OCI-LY1 (cell line): ENCODE measurements at regions not wholly inside any gene's neighbourhood (a gene's known extent, or its start where the extent isn't known, plus 50 kb on each side); places are given as distances from the start of the nearest gene placed in this dataset.

Experiments used
- CTCF ChIP-seq: fragments of 200-600 bp; sonication (generic), shearing (Covaris generic); IDR thresholded peaks from 2 replicates; pipeline ENCODE4 v1.5.1; 2017; ENCODE audit warnings: mild to moderate bottlenecking, antibody characterized with exemption, low read length, moderate library complexity, mixed read lengths
- EZH2 ChIP-seq: fragments of 200-600 bp; sonication (generic), shearing (Covaris generic); IDR thresholded peaks from 2 replicates; pipeline ENCODE4 v1.8.0; 2017; ENCODE audit warnings: borderline replicate concordance, mixed run types, mild to moderate bottlenecking, antibody characterized with exemption, low read length, moderate library complexity, mixed read lengths

- TF ChIP-seq CTCF = no peak
- no peak for TF ChIP-seq EZH2
Observed at GRCh38 chr2:7703048-7703447, 785.8 kb downstream of the RNF144A start.
